GM23248 (cell line): ENCODE measurements at regions not wholly inside any gene's neighbourhood (a gene's known extent, or its start where the extent isn't known, plus 50 kb on each side); places are given as distances from the start of the nearest gene placed in this dataset.

ENCODE experiments used
- EZH2 ChIP-seq: fragments of 200-600 bp; sonication (generic); IDR thresholded peaks from 2 replicates; pipeline ENCODE4 v1.6.1; 2018; ENCODE audit warnings: antibody characterized with exemption, mild to moderate bottlenecking; ENCODE audit not compliant: insufficient read depth, poor library complexity, severe bottlenecking
- EZH2phosphoT487 ChIP-seq: fragments of 200-600 bp; sonication (generic); IDR thresholded peaks from 2 replicates; pipeline ENCODE4 v1.6.1; 2018; ENCODE audit warnings: antibody characterized with exemption, moderate library complexity, mild to moderate bottlenecking, low read depth; ENCODE audit not compliant: insufficient read depth

DNA sequence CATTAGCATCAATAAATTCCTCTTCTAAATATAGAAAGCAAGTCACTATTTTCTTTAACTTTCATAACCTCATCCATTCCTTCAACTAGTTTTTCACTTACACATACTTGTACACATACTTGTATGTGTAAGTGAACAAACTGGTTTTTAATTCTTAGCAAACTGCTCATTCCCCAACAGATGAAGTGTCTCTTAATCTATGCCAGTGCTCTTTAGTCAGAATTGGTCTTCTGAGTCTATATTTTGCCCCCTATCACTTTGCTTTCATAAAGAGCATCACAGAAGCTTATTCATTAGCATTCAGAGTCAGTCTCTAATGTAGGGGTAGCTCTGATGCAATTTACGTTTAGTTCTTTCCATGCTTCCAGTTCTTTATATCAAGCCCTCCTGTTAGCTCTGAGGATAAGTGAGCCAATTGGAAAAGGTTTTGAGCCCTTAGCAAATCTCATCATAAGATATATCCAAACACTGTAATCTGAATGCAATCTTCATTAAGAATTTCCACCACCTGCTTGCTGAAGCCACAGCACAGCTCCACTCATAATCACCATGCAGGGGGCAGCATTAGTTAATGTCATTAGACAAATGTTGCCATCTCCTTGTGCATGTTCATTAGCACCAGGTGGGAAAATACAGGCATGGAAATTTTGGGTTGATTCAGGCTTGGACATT is 178.5 kb upstream of the SLC24A2 start:
- no peak for TF ChIP-seq EZH2
- TF ChIP-seq EZH2phosphoT487, result no peak
